ENCODE measurements at regions not wholly inside any gene's neighbourhood (a gene's known extent, or its start where the extent isn't known, plus 50 kb on each side); places are given as distances from the start of the nearest gene placed in this dataset.

GRCh38 chr12:94832780-94833681, 170.5 kb downstream of the NDUFA12 start:
- DNase-seq (no peak), ATAC-seq (peak; percentile 18 to 26)
- Histone ChIP-seq H3K27me3 (no peaks in the 10 kb centered on the region), H3K36me3 (no peaks in the 10 kb centered on the region), H3K4me3 (no peak overlapping the region), H3K4me1 (peaks cover 0 to 5% of the 10 kb centered on the region in 2 donors), H3K27ac (no peak overlapping the region), H3K9me3 (no peaks in the 10 kb centered on the region)
- TF ChIP-seq CTCF (IDR thresholded peaks at IDR 0.05 in 4 of 5, conservative IDR thresholded peaks at IDR 0.05 in 1 of 5) (no peak), POLR2A (IDR thresholded peaks at IDR 0.05) (no peak)
- intact Hi-C loops (cut with DNase I; ENCODE audit: low total_unique reads): no loop called here
- in situ Hi-C loops (cut with MboI; ENCODE audit: low sequenced_read_pairs in 4 of 4): no loop called here

- in situ Hi-C loops (cut with MboI; ENCODE audit: low sequenced_read_pairs in 4 of 4): no loop called here
- ATAC-seq (no peak), DNase-seq (no peak)
- H3K27ac ChIP-seq: no peak overlapping the region
- TF ChIP-seq CTCF (IDR thresholded peaks at IDR 0.05 in 4 of 5, conservative IDR thresholded peaks at IDR 0.05 in 1 of 5): no peak
- TF ChIP-seq POLR2A (IDR thresholded peaks at IDR 0.05): no peak
- no peak overlapping the region for H3K4me3 ChIP-seq
- H3K4me1 ChIP-seq: peaks cover 0 to 5% of the 10 kb centered on the region in 2 donors
- H3K36me3 ChIP-seq: no peaks in the 10 kb centered on the region
- H3K27me3 ChIP-seq: no peaks in the 10 kb centered on the region
- intact Hi-C loops (cut with DNase I; ENCODE audit: low total_unique reads): no loop called here
- no peaks in the 10 kb centered on the region for H3K9me3 ChIP-seq
Observed at GRCh38 chr12:94832105-94832504, 171.4 kb downstream of the NDUFA12 start.

DNA sequence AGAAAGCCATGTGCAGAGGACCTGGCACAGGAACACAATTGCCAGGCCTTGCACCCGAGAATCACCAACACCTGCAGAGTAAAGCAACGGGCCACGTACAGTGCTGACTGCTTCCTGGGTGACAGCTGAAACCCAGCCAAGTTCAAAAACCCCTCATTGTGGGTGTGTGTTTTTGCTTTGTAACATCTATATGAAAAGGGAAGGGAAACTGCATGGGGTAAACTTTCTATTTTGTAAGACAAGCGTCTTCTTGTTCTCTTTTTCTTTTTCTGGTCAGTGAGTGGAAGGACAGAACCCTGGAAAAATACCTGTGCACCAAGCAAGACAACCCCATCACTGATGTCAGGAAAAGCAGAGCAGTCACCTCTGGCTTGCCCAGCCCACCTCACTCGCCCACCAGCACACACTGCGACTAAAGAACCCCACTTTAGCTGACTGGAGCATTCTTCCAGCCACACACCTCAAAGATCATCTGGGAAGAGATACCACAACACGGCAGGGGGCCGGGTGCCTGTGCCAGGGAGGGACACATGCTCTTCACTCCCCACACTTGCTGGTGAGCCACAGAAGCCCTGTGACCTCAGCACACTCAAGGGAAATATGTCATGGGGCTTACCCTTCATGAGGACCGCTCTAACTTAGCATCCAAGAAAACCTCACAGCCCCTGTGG, 172.3 kb downstream of the NDUFA12 start:
- Histone ChIP-seq H3K4me1 (peaks cover 0 to 5% of the 10 kb centered on the region in 2 donors), H3K27me3 (no peaks in the 10 kb centered on the region), H3K9me3 (no peaks in the 10 kb centered on the region), H3K4me3 (no peak overlapping the region), H3K27ac (no peak overlapping the region), H3K36me3 (no peaks in the 10 kb centered on the region)
- DNase-seq: no peak
- in situ Hi-C loops (cut with MboI; ENCODE audit: low sequenced_read_pairs in 4 of 4): no loop called here
- intact Hi-C loops (cut with DNase I; ENCODE audit: low total_unique reads): no loop called here
- no peak for ATAC-seq
- TF ChIP-seq POLR2A (IDR thresholded peaks at IDR 0.05) (no peak), CTCF (IDR thresholded peaks at IDR 0.05 in 4 of 5, conservative IDR thresholded peaks at IDR 0.05 in 1 of 5) (no peak)

DNA sequence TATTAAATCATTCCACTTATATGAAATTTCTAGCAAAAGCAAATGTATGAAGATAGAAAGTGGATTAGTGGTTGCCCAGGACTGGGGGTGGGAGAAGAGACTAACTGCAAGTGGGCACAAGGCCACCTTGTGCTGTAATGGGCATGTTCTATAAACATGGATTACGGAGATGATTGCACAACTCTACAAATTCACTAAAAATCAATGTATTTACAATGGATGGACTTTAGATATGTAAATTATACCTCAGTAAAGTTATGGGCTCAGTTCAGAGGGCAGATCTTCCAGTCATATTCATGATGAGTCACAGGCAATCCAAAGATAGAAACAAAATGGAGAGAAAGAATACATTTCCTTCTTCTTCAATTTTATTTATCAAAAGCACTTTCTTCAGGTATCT, 173.9 kb downstream of the NDUFA12 start:
- Histone ChIP-seq H3K4me1 (peaks cover 0 to 5% of the 10 kb centered on the region in 2 donors), H3K4me3 (no peak overlapping the region), H3K36me3 (no peaks in the 10 kb centered on the region), H3K9me3 (no peaks in the 10 kb centered on the region), H3K27me3 (no peaks in the 10 kb centered on the region), H3K27ac (no peak overlapping the region)
- intact Hi-C loops (cut with DNase I; ENCODE audit: low total_unique reads) (no loop called here), in situ Hi-C loops (cut with MboI; ENCODE audit: low sequenced_read_pairs in 4 of 4) (no loop called here)
- no peak for TF ChIP-seq POLR2A (IDR thresholded peaks at IDR 0.05)
- DNase-seq (no peak), ATAC-seq (no peak)

DNA sequence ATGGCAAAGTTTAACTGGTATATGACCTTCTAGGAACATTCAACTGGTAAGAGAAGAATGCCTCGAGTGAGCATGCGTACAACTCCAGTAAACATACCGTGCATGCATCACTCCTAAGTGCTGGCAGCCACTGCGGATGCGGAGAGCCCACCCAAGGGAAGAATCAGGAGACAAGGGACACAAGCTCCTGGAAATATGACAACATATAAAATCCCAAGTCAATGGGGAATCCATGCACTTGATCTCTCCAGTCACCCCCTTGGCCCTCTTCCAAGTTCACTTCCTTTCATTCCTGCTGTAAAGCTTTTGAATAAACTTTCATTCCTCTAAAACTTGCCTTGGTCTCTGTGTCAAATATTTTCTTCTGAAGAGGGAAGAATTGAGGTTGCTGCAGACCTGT, 168.7 kb upstream of the TMCC3 start:
- Histone ChIP-seq H3K36me3 (no peaks in the 10 kb centered on the region), H3K27me3 (no peaks in the 10 kb centered on the region), H3K4me1 (no peaks in the 10 kb centered on the region), H3K9me3 (peaks cover 0 to under 1% (median 0%) of the 10 kb centered on the region in 3 donors), H3K27ac (no peak overlapping the region), H3K4me3 (no peak overlapping the region)
- intact Hi-C loops (cut with DNase I; ENCODE audit: low total_unique reads) (no loop called here), in situ Hi-C loops (cut with MboI; ENCODE audit: low sequenced_read_pairs in 4 of 4) (no loop called here)
- DNase-seq (no peak), ATAC-seq (no peak)
- TF ChIP-seq POLR2A (IDR thresholded peaks at IDR 0.05) (no peak), CTCF (IDR thresholded peaks at IDR 0.05 in 4 of 5, conservative IDR thresholded peaks at IDR 0.05 in 1 of 5) (no peak)

Measured in gastrocnemius medialis (tissue), 4 donors.